HG02642 (cell line): ENCODE measurements at regions not wholly inside any gene's neighbourhood (a gene's known extent, or its start where the extent isn't known, plus 50 kb on each side); places are given as distances from the start of the nearest gene placed in this dataset.
"Not testable (repeated sequence)": the region's sequence is repeated elsewhere in the genome, so short reads cannot be mapped to it uniquely, and the experiment has no call there.

Experiments
- ATAC-seq: cut with Tn5 transposase; IDR thresholded peaks from one replicate; pipeline ENCODE4 v1.9.1; 2021; ENCODE audit warnings: mild to moderate bottlenecking; ENCODE audit not compliant: unreplicated experiment, poor library complexity

- ATAC-seq = not testable (repeated sequence)
Measured at GRCh38 chr1:145191272-145191675, 50.7 kb downstream of the PPIAL4D start.

- ATAC-seq = not testable (repeated sequence)
Measured at GRCh38 chr1:145189543-145190030, 52.4 kb downstream of the PPIAL4D start.

GRCh38 chr1:145188869-145189542 is 53.0 kb downstream of the PPIAL4D start:
- not testable (repeated sequence) for ATAC-seq

GRCh38 chr1:145182606-145183413 is 59.2 kb downstream of the PPIAL4D start:
- ATAC-seq = peak; percentile 60

GRCh38 chr1:145176285-145176925 is 65.6 kb downstream of the PPIAL4D start:
- ATAC-seq = not testable (repeated sequence)

- not testable (repeated sequence) for ATAC-seq
Measured at GRCh38 chr1:145174377-145174776, 67.6 kb downstream of the PPIAL4D start.

GRCh38 chr1:145168220-145168848 is 72.6 kb downstream of the FAM72D start:
- not testable (repeated sequence) for ATAC-seq

GRCh38 chr1:145164360-145164759 is 68.6 kb downstream of the FAM72D start:
- not testable (repeated sequence) for ATAC-seq
